Stimulated activated CD4-positive, alpha-beta T cell treated with anti-CD3 and anti-CD28 coated beads, Interleukin-4, amount 100 ng/mL, for 48 hours (primary cell): ENCODE measurements at regions not wholly inside any gene's neighbourhood (a gene's known extent, or its start where the extent isn't known, plus 50 kb on each side); places are given as distances from the start of the nearest gene placed in this dataset.
"Not testable (repeated sequence)": the region's sequence is repeated elsewhere in the genome, so short reads cannot be mapped to it uniquely, and the experiment has no call there.

ENCODE experiments used
- DNase-seq, 2 donors: peaks; one replicate each; pipeline ENCODE4 v3.0.0-alpha.2; 2020; ENCODE audit warnings: low read depth in 2 of 2

GRCh38 chr5:82649943-82650342, 371.8 kb upstream of the RPS23 start:
- DNase-seq = no peak

GRCh38 chr5:82644766-82645165, 366.6 kb upstream of the RPS23 start:
- no peak for DNase-seq

- no peak for DNase-seq
These were observed 366.1 kb upstream of the RPS23 start for GRCh38 chr5:82644229-82644628.

- no peak for DNase-seq
These were observed 364.2 kb upstream of the RPS23 start for GRCh38 chr5:82642313-82642712.

- no peak for DNase-seq
These were observed 363.3 kb upstream of the RPS23 start for GRCh38 chr5:82641331-82642003.

GRCh38 chr5:82640916-82641315, 362.8 kb upstream of the RPS23 start:
- DNase-seq = no peak

GRCh38 chr5:82639393-82640144, 361.4 kb upstream of the RPS23 start:
- DNase-seq = no peak

- DNase-seq = no peak
These were observed 358.4 kb upstream of the RPS23 start for GRCh38 chr5:82636591-82636990.

GRCh38 chr5:82635561-82636288, 357.6 kb upstream of the RPS23 start:
- DNase-seq = no peak

GRCh38 chr5:82628364-82628910, 350.3 kb upstream of the RPS23 start:
- no peak for DNase-seq

- not testable (repeated sequence) for DNase-seq
These were observed 348.9 kb upstream of the RPS23 start for GRCh38 chr5:82626905-82627591.

- not testable (repeated sequence) for DNase-seq
These were observed 347.9 kb upstream of the RPS23 start for GRCh38 chr5:82626012-82626411.

GRCh38 chr5:82624062-82624461, 345.9 kb upstream of the RPS23 start:
- no peak for DNase-seq

GRCh38 chr5:82622711-82623514, 344.8 kb upstream of the RPS23 start:
- no peak for DNase-seq

- DNase-seq = no peak
These were observed 344.1 kb upstream of the RPS23 start for GRCh38 chr5:82622205-82622604.

- no peak for DNase-seq
These were observed 342.9 kb upstream of the RPS23 start for GRCh38 chr5:82620957-82621600.

GRCh38 chr5:82619097-82619496, 340.9 kb upstream of the RPS23 start:
- no peak for DNase-seq

GRCh38 chr5:82614706-82615105, 336.6 kb upstream of the RPS23 start:
- DNase-seq = no peak

- DNase-seq = no peak
These were observed 335.7 kb upstream of the RPS23 start for GRCh38 chr5:82613891-82614290.

- DNase-seq = no peak
These were observed 332.5 kb upstream of the RPS23 start for GRCh38 chr5:82610686-82611085.
